ENCODE measurements at regions not wholly inside any gene's neighbourhood (a gene's known extent, or its start where the extent isn't known, plus 50 kb on each side); places are given as distances from the start of the nearest gene placed in this dataset.

- H3K9me1 ChIP-seq (ENCODE audit: insufficient read depth, low read length): no peaks in the 10 kb centered on the region
- no peak overlapping the region for H3K4me3 ChIP-seq (ENCODE audit: insufficient read depth, low read depth, low read length)
- H3K9me3 ChIP-seq (ENCODE audit: control insufficient read depth, insufficient read depth, low read length): no peaks in the 10 kb centered on the region
- H3K4me2 ChIP-seq (ENCODE audit: low read depth, low read length): no peak overlapping the region
- no peak overlapping the region for H3K4ac ChIP-seq (ENCODE audit: low read depth, low read length)
- H3K56ac ChIP-seq (ENCODE audit: extremely low read depth, insufficient read depth, low read length): no peak overlapping the region
- ChIA-PET POLR2A (ENCODE audit: unreplicated experiment) (no interaction called here), CTCF (no interaction called here)
- H3K9ac ChIP-seq (ENCODE audit: low read depth, low read length): no peak overlapping the region
- H4K20me1 ChIP-seq (ENCODE audit: insufficient read depth, low read length): no peaks in the 10 kb centered on the region
- H2BK5ac ChIP-seq (ENCODE audit: low read depth, low read length, poor library complexity, severe bottlenecking): no peak overlapping the region
- H3K27ac ChIP-seq (ENCODE audit: insufficient read depth, low read length): no peak overlapping the region
- H2BK20ac ChIP-seq (ENCODE audit: low read depth, low read length): no peak overlapping the region
- BruUV-seq (replicated peaks): no TSS peak
- intact Hi-C loops (cut with micrococcal nuclease): no loop called here
- no peaks in the 10 kb centered on the region for H3K27me3 ChIP-seq (ENCODE audit: control insufficient read depth, insufficient read depth, low read length)
- no peaks in the 10 kb centered on the region for H3K79me1 ChIP-seq (ENCODE audit: low read depth in 1 of 2, low read length in 2 of 2)
- ATAC-seq (ENCODE audit: low read depth): no peak
- in situ Hi-C loops (cut with MboI; ENCODE audit: low sequenced_read_pairs): no loop called here
- no peak overlapping the region for H4K91ac ChIP-seq (ENCODE audit: insufficient read depth, low read depth, low read length)
- no peak overlapping the region for H2BK15ac ChIP-seq (ENCODE audit: low read depth, low read length)
- no peak for TF ChIP-seq POLR2A (IDR thresholded peaks at IDR 0.05; ENCODE audit: low read depth, low read length)
- no peak for TF ChIP-seq CHD1 (IDR thresholded peaks at IDR 0.05; ENCODE audit: low read depth, low read length)
- TF ChIP-seq MAFK (IDR thresholded peaks at IDR 0.05; ENCODE audit: low read depth, low read length): no peak
- TF ChIP-seq FOS (IDR thresholded peaks at IDR 0.05; ENCODE audit: low read depth, low read length): no peak
- no peak overlapping the region for H2AK5ac ChIP-seq (ENCODE audit: low read depth, low read length)
- WGBS, 2 experiments (ENCODE audit: extremely low coverage in 2 of 2, insufficient read length in 1 of 2): 50% methylated on average over 8 of the region's 10 CpGs; no CpG with 5 or more reads in 1 of the 2 experiments
- H3K36me3 ChIP-seq (ENCODE audit: control insufficient read depth, insufficient read depth, low read length): no peaks in the 10 kb centered on the region
- DNase-seq: no peak
- H2BK120ac ChIP-seq (ENCODE audit: low read depth, low read length): no peak overlapping the region
- no peaks in the 10 kb centered on the region for H3K4me1 ChIP-seq (ENCODE audit: control insufficient read depth, insufficient read depth, low read length)
- no peak overlapping the region for H2AFZ ChIP-seq (replicated peaks; ENCODE audit: low read length, poor library complexity)
- dilution Hi-C loops (cut with HindIII; ENCODE audit: low sequenced_read_pairs, unreplicated experiment): no loop called here
- no peak overlapping the region for H4K8ac ChIP-seq (ENCODE audit: low read depth in 2 of 2, low read length in 2 of 2)
- no peak overlapping the region for H3K23ac ChIP-seq (ENCODE audit: low read depth, low read length)
- H4K5ac ChIP-seq (ENCODE audit: low read depth, low read length): no peak overlapping the region
- no peak overlapping the region for H3K18ac ChIP-seq (ENCODE audit: low read depth, low read length)
- H2AK9ac ChIP-seq (replicated peaks; ENCODE audit: low read depth, low read length, poor library complexity): no peak overlapping the region
- no peak overlapping the region for H3K14ac ChIP-seq (replicated peaks; ENCODE audit: low read depth, low read length)
Measured at GRCh38 chr3:13219902-13220296, 146.7 kb upstream of the IQSEC1 start.
